ENCODE measurements at regions not wholly inside any gene's neighbourhood (a gene's known extent, or its start where the extent isn't known, plus 50 kb on each side); places are given as distances from the start of the nearest gene placed in this dataset.

GRCh38 chr11:111120161-111120560 is 125.4 kb upstream of the POU2AF2 start:
- no peak overlapping the region for H3K4me2 ChIP-seq
- no peaks in the 10 kb centered on the region for H4K20me1 ChIP-seq (ENCODE audit: insufficient read depth)
- H3K27ac ChIP-seq = no peak overlapping the region
- no peak overlapping the region for H3K9ac ChIP-seq
- no peaks in the 10 kb centered on the region for H3K27me3 ChIP-seq (ENCODE audit: insufficient read depth, low read depth)
- no peaks in the 10 kb centered on the region for H3K79me2 ChIP-seq (ENCODE audit: insufficient read depth, low read depth)
- peaks cover 3% of the 10 kb centered on the region for H3K4me1 ChIP-seq (ENCODE audit: low read depth, poor library complexity, severe bottlenecking)
- no peak for TF ChIP-seq CTCF (conservative IDR thresholded peaks at IDR 0.05; ENCODE audit: low read depth, low read length)
- no peak overlapping the region for H2AFZ ChIP-seq (ENCODE audit: low read depth)
- no peaks in the 10 kb centered on the region for H3K36me3 ChIP-seq (ENCODE audit: insufficient read depth)
- no peak overlapping the region for H3K4me3 ChIP-seq (IDR thresholded peaks at IDR 0.05; ENCODE audit: insufficient read depth, low read depth, low read length)

- Histone ChIP-seq H2AFZ (ENCODE audit: low read depth) (no peak overlapping the region), H3K4me1 (ENCODE audit: low read depth, poor library complexity, severe bottlenecking) (peaks cover 3% of the 10 kb centered on the region), H3K36me3 (ENCODE audit: insufficient read depth) (no peaks in the 10 kb centered on the region), H3K27me3 (ENCODE audit: insufficient read depth, low read depth) (no peaks in the 10 kb centered on the region), H4K20me1 (ENCODE audit: insufficient read depth) (no peaks in the 10 kb centered on the region), H3K27ac (no peak overlapping the region), H3K9ac (no peak overlapping the region), H3K4me3 (IDR thresholded peaks at IDR 0.05; ENCODE audit: insufficient read depth, low read depth, low read length) (no peak overlapping the region), H3K79me2 (ENCODE audit: insufficient read depth, low read depth) (no peaks in the 10 kb centered on the region), H3K4me2 (no peak overlapping the region)
- TF ChIP-seq CTCF (conservative IDR thresholded peaks at IDR 0.05; ENCODE audit: low read depth, low read length) = no peak
Measured at GRCh38 chr11:111119751-111120150, 125.8 kb upstream of the POU2AF2 start.

GRCh38 chr11:111115890-111116289 is 129.6 kb upstream of the POU2AF2 start:
- Histone ChIP-seq H3K9ac (no peak overlapping the region), H3K4me1 (ENCODE audit: low read depth, poor library complexity, severe bottlenecking) (no peaks in the 10 kb centered on the region), H2AFZ (ENCODE audit: low read depth) (no peak overlapping the region), H3K4me2 (no peak overlapping the region), H3K79me2 (ENCODE audit: insufficient read depth, low read depth) (no peaks in the 10 kb centered on the region), H3K4me3 (IDR thresholded peaks at IDR 0.05; ENCODE audit: insufficient read depth, low read depth, low read length) (no peak overlapping the region), H3K36me3 (ENCODE audit: insufficient read depth) (no peaks in the 10 kb centered on the region), H3K27me3 (ENCODE audit: insufficient read depth, low read depth) (no peaks in the 10 kb centered on the region), H3K27ac (no peak overlapping the region), H4K20me1 (ENCODE audit: insufficient read depth) (no peaks in the 10 kb centered on the region)
- no peak for TF ChIP-seq CTCF (conservative IDR thresholded peaks at IDR 0.05; ENCODE audit: low read depth, low read length)

- Histone ChIP-seq H3K79me2 (ENCODE audit: insufficient read depth, low read depth) (no peaks in the 10 kb centered on the region), H3K27me3 (ENCODE audit: insufficient read depth, low read depth) (no peaks in the 10 kb centered on the region), H3K4me3 (IDR thresholded peaks at IDR 0.05; ENCODE audit: insufficient read depth, low read depth, low read length) (no peak overlapping the region), H2AFZ (ENCODE audit: low read depth) (no peak overlapping the region), H3K4me1 (ENCODE audit: low read depth, poor library complexity, severe bottlenecking) (no peaks in the 10 kb centered on the region), H3K27ac (no peak overlapping the region), H4K20me1 (ENCODE audit: insufficient read depth) (no peaks in the 10 kb centered on the region), H3K4me2 (no peak overlapping the region), H3K36me3 (ENCODE audit: insufficient read depth) (no peaks in the 10 kb centered on the region), H3K9ac (no peak overlapping the region)
- TF ChIP-seq CTCF (conservative IDR thresholded peaks at IDR 0.05; ENCODE audit: low read depth, low read length) = no peak
Measured at GRCh38 chr11:111114091-111114490, 131.4 kb upstream of the POU2AF2 start.
